ENCODE measurements at regions not wholly inside any gene's neighbourhood (a gene's known extent, or its start where the extent isn't known, plus 50 kb on each side); places are given as distances from the start of the nearest gene placed in this dataset.

- TF ChIP-seq CTCF (IDR thresholded peaks at IDR 0.05) (no peak), EZH2phosphoT487 (IDR thresholded peaks at IDR 0.05) (no peak)
Measured at GRCh38 chr7:20016669-20017068, 200.5 kb downstream of the MACC1 start.
